Activated CD4-positive, alpha-beta T cell treated with anti-CD3 and anti-CD28 coated beads, Interleukin-2, amount 10 ng/mL, durations not matched to agents 7 days and 5 days (primary cell): ENCODE measurements at regions not wholly inside any gene's neighbourhood (a gene's known extent, or its start where the extent isn't known, plus 50 kb on each side); places are given as distances from the start of the nearest gene placed in this dataset.
"Not testable (repeated sequence)": the region's sequence is repeated elsewhere in the genome, so short reads cannot be mapped to it uniquely, and the experiment has no call there.

ENCODE experiments used
- CTCF ChIA-PET: fragments of 350-600 bp; sonication (Branson Sonifier 250); formaldehyde crosslinking; loops from one replicate; lab custom pipeline; 2021; ENCODE audit warnings: antibody characterized with exemption; lab: Charles Lee
- POLR2A ChIA-PET: fragments of 350-600 bp; sonication (Branson Sonifier 250); formaldehyde crosslinking; loops from one replicate; lab custom pipeline; 2021; ENCODE audit warnings: antibody characterized with exemption; lab: Charles Lee
- DNase-seq: peaks from one replicate; pipeline ENCODE4 v3.0.0-alpha.2; 2020
- H3K27ac Mint-ChIP-seq: one replicate; pipeline ENCODE4 v1.8.0; 2021; ENCODE audit warnings: mild to moderate bottlenecking, moderate library complexity, mixed read lengths
- H3K27me3 Mint-ChIP-seq: one replicate; pipeline ENCODE4 v1.8.0; 2021; ENCODE audit warnings: mixed read lengths
- H3K36me3 Mint-ChIP-seq: one replicate; pipeline ENCODE4 v1.8.0; 2021; ENCODE audit warnings: low read depth, mixed read lengths
- H3K4me1 Mint-ChIP-seq: one replicate; pipeline ENCODE4 v1.8.0; 2021; ENCODE audit warnings: mixed read lengths
- H3K4me3 Mint-ChIP-seq: one replicate; pipeline ENCODE4 v1.8.0; 2021; ENCODE audit warnings: mild to moderate bottlenecking, moderate library complexity, mixed read lengths
- H3K9me3 Mint-ChIP-seq: one replicate; pipeline ENCODE4 v1.8.0; 2021; ENCODE audit warnings: mixed read lengths

GRCh38 chr3:170679190-170679589 is 93.3 kb upstream of the SLC7A14 start:
- no peak overlapping the region for H3K27ac Mint-ChIP-seq
- ChIA-PET CTCF (no interaction called here), POLR2A (no interaction called here)
- no peaks in the 10 kb centered on the region for H3K27me3 Mint-ChIP-seq
- no peaks in the 10 kb centered on the region for H3K9me3 Mint-ChIP-seq
- no peak overlapping the region for H3K4me3 Mint-ChIP-seq
- H3K36me3 Mint-ChIP-seq = no peaks in the 10 kb centered on the region
- no peak for DNase-seq
- H3K4me1 Mint-ChIP-seq = no peaks in the 10 kb centered on the region

- Mint-ChIP-seq H3K4me1 (no peaks in the 10 kb centered on the region), H3K27ac (no peak overlapping the region), H3K4me3 (no peak overlapping the region), H3K36me3 (no peaks in the 10 kb centered on the region), H3K27me3 (no peaks in the 10 kb centered on the region), H3K9me3 (peaks cover 4% of the 10 kb centered on the region)
- ChIA-PET POLR2A (no interaction called here), CTCF (no interaction called here)
- no peak for DNase-seq
Measured at GRCh38 chr3:170670504-170670903, 84.6 kb upstream of the SLC7A14 start.

DNA sequence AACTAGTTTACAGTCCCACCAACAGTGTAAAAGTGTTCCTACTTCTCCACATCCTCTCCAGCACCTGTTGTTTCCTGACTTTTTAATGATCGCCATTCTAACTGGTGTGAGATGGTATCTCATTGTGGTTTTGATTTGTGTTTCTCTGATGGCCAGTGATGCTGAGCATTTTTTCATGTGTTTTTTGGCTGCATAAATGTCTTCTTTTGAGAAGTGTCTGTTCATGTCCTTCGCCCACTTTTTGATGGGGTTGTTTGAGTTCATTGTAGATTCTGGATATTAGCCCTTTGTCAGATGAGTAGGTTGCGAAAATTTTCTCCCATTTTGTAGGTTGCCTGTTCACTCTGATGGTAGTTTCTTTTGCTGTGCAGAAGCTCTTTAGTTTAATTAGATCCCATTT is 77.1 kb upstream of the SLC7A14 start:
- H3K9me3 Mint-ChIP-seq, H3K27ac Mint-ChIP-seq, H3K4me1 Mint-ChIP-seq, H3K4me3 Mint-ChIP-seq, DNase-seq, CTCF ChIA-PET, H3K27me3 Mint-ChIP-seq, H3K36me3 Mint-ChIP-seq, POLR2A ChIA-PET: not testable (repeated sequence)

GRCh38 chr3:170660139-170660538 is 74.3 kb upstream of the SLC7A14 start:
- no peaks in the 10 kb centered on the region for H3K36me3 Mint-ChIP-seq
- ChIA-PET POLR2A (no interaction called here), CTCF (no interaction called here)
- peaks cover 4% of the 10 kb centered on the region for H3K27me3 Mint-ChIP-seq
- DNase-seq = no peak
- H3K27ac Mint-ChIP-seq = no peak overlapping the region
- H3K4me1 Mint-ChIP-seq = no peaks in the 10 kb centered on the region
- no peaks in the 10 kb centered on the region for H3K9me3 Mint-ChIP-seq
- H3K4me3 Mint-ChIP-seq = no peak overlapping the region

- no peak overlapping the region for H3K27ac Mint-ChIP-seq
- peaks cover 4% of the 10 kb centered on the region for H3K27me3 Mint-ChIP-seq
- H3K36me3 Mint-ChIP-seq = no peaks in the 10 kb centered on the region
- ChIA-PET CTCF (no interaction called here), POLR2A (no interaction called here)
- H3K4me3 Mint-ChIP-seq = no peak overlapping the region
- no peak for DNase-seq
- no peaks in the 10 kb centered on the region for H3K4me1 Mint-ChIP-seq
- H3K9me3 Mint-ChIP-seq = no peaks in the 10 kb centered on the region
Measured at GRCh38 chr3:170657312-170657711, 71.4 kb upstream of the SLC7A14 start.

- Mint-ChIP-seq H3K27me3 (peaks cover 4% of the 10 kb centered on the region), H3K4me3 (no peak overlapping the region), H3K9me3 (no peaks in the 10 kb centered on the region), H3K36me3 (no peaks in the 10 kb centered on the region), H3K27ac (no peak overlapping the region), H3K4me1 (no peaks in the 10 kb centered on the region)
- POLR2A ChIA-PET = no interaction called here
- DNase-seq = no peak
- CTCF ChIA-PET = no interaction called here
Measured at GRCh38 chr3:170656284-170656683, 70.4 kb upstream of the SLC7A14 start.

DNA sequence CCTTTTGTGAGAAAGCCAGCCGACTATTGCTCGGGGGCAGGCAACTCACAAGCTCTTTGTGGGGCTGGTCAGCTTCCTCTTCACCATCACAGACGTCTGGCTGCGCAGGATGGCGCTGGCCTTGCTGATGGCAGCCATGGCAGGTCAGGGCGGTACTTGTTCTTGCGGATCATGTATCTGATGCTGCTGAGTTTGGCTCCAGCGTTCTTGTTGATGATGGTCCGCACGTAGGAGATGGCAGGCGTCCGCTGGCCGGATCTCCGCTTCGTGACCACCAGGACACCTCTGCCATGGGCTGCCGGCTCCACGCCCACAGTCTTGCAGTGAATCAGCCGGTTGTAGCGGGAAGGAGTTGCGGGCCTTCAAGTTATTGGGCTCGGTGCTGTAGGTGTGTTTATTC is 67.9 kb upstream of the SLC7A14 start:
- H3K27me3 Mint-ChIP-seq = peaks cover 8% of the 10 kb centered on the region
- no peaks in the 10 kb centered on the region for H3K4me1 Mint-ChIP-seq
- CTCF ChIA-PET = interaction anchor here (1.5 kb wide), 1 partner anchor 17 kb away, joined by 3 read pairs; no protein-coding TSS in a partner anchor
- no peak overlapping the region for H3K4me3 Mint-ChIP-seq
- POLR2A ChIA-PET = no interaction called here
- H3K9me3 Mint-ChIP-seq = no peaks in the 10 kb centered on the region
- no peaks in the 10 kb centered on the region for H3K36me3 Mint-ChIP-seq
- no peak for DNase-seq
- no peak overlapping the region for H3K27ac Mint-ChIP-seq

DNA sequence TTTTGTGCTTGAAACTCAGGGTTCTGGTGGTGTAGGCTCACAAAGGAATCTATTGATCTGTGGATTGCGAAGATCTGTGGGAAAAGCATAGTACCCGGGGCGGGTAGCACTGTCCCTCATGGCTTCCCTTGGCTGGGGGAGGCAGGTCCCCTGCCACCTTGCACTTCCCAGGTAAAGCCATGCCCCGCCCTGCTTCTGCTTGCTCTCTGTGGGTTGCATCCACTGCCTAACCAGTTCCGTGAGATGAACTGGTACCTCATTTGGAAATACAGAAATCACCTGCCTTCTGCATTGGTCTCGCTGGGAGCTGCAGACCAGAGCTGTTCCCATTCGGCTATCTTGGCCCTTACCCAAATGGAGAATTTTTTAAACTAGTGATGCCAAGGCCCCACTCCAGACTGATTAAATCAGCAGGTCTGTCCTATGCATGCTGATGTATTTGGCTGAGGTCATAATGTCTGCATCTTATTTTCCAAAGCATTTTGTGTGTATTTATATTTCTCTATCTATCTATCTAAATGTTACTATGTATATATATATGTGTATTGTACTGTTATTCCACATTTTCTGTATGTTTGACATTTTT is 65.5 kb upstream of the SLC7A14 start:
- DNase-seq = no peak
- POLR2A ChIA-PET = no interaction called here
- Mint-ChIP-seq H3K27ac (no peak overlapping the region), H3K36me3 (no peaks in the 10 kb centered on the region), H3K27me3 (peaks cover 9% of the 10 kb centered on the region), H3K4me1 (no peaks in the 10 kb centered on the region), H3K4me3 (no peak overlapping the region), H3K9me3 (no peaks in the 10 kb centered on the region)
- CTCF ChIA-PET = no interaction called here

GRCh38 chr3:170650557-170650956 is 64.7 kb upstream of the SLC7A14 start:
- H3K4me1 Mint-ChIP-seq, H3K27ac Mint-ChIP-seq, H3K27me3 Mint-ChIP-seq, H3K4me3 Mint-ChIP-seq, DNase-seq, CTCF ChIA-PET, POLR2A ChIA-PET, H3K9me3 Mint-ChIP-seq, H3K36me3 Mint-ChIP-seq: not testable (repeated sequence)

- CTCF ChIA-PET = interaction anchor here (0.6 kb wide), 1 partner anchor 65 kb away, joined by 3 read pairs; no protein-coding TSS in a partner anchor
- H3K27ac Mint-ChIP-seq = no peak overlapping the region
Measured at GRCh38 chr3:170644711-170645110, 58.8 kb upstream of the SLC7A14 start.

GRCh38 chr3:170643831-170644230 is 58.0 kb upstream of the SLC7A14 start:
- Mint-ChIP-seq H3K4me1 (no peaks in the 10 kb centered on the region), H3K27ac (no peak overlapping the region), H3K36me3 (no peaks in the 10 kb centered on the region), H3K27me3 (peaks cover 5% of the 10 kb centered on the region), H3K4me3 (no peak overlapping the region), H3K9me3 (no peaks in the 10 kb centered on the region)
- CTCF ChIA-PET = no interaction called here
- POLR2A ChIA-PET = no interaction called here
- DNase-seq = no peak

More at GRCh38 chr3:170644711-170645110, 58.8 kb upstream of the SLC7A14 start:
- no peaks in the 10 kb centered on the region for H3K36me3 Mint-ChIP-seq
- H3K27me3 Mint-ChIP-seq = peaks cover 8% of the 10 kb centered on the region
- no peaks in the 10 kb centered on the region for H3K9me3 Mint-ChIP-seq
- DNase-seq = no peak
- no peaks in the 10 kb centered on the region for H3K4me1 Mint-ChIP-seq
- H3K4me3 Mint-ChIP-seq = no peak overlapping the region
- POLR2A ChIA-PET = no interaction called here

GRCh38 chr3:170642882-170643601 is 57.2 kb upstream of the SLC7A14 start:
- POLR2A ChIA-PET = no interaction called here
- Mint-ChIP-seq H3K4me1 (no peaks in the 10 kb centered on the region), H3K36me3 (no peaks in the 10 kb centered on the region), H3K27me3 (peaks cover 5% of the 10 kb centered on the region), H3K9me3 (no peaks in the 10 kb centered on the region), H3K27ac (no peak overlapping the region), H3K4me3 (no peak overlapping the region)
- CTCF ChIA-PET = no interaction called here
- no peak for DNase-seq

GRCh38 chr3:170641510-170642236 is 55.8 kb upstream of the SLC7A14 start:
- peaks cover 2% of the 10 kb centered on the region for H3K27me3 Mint-ChIP-seq
- no peaks in the 10 kb centered on the region for H3K36me3 Mint-ChIP-seq
- ChIA-PET CTCF (no interaction called here), POLR2A (no interaction called here)
- no peaks in the 10 kb centered on the region for H3K9me3 Mint-ChIP-seq
- H3K4me1 Mint-ChIP-seq = no peaks in the 10 kb centered on the region
- H3K27ac Mint-ChIP-seq = no peak overlapping the region
- DNase-seq = no peak
- H3K4me3 Mint-ChIP-seq = no peak overlapping the region
